ENCODE measurements at regions not wholly inside any gene's neighbourhood (a gene's known extent, or its start where the extent isn't known, plus 50 kb on each side); places are given as distances from the start of the nearest gene placed in this dataset.

GRCh38 chr7:115198143-115198542 lies 276.2 kb downstream of the MDFIC start:
- Histone ChIP-seq H4K20me1 (replicated peaks; ENCODE audit: control insufficient read depth, insufficient read depth, low read length) (no peaks in the 10 kb centered on the region), H3K27ac (ENCODE audit: extremely low read depth, low read depth, low read length) (no peak overlapping the region), H3K9me3 (replicated peaks; ENCODE audit: control insufficient read depth, insufficient read depth, low read depth, low read length) (no peaks in the 10 kb centered on the region), H3K9ac (ENCODE audit: insufficient read depth in 1 of 2, low read depth in 2 of 2, low read length in 2 of 2) (no peak overlapping the region), H3K36me3 (ENCODE audit: control insufficient read depth, insufficient read depth, low read length) (no peaks in the 10 kb centered on the region), H3K4me3 (no peak overlapping the region), H3K27me3 (ENCODE audit: control insufficient read depth in 2 of 2, insufficient read depth in 2 of 2, low read length in 2 of 2) (no peaks in the 10 kb centered on the region), H3K4me2 (ENCODE audit: insufficient read depth, low read length) (no peak overlapping the region), H2AFZ (ENCODE audit: low read depth, low read length) (no peak overlapping the region), H3K9me1 (ENCODE audit: control insufficient read depth, insufficient read depth, low read length) (no peaks in the 10 kb centered on the region), H3K79me2 (ENCODE audit: control insufficient read depth, insufficient read depth, low read length) (no peaks in the 10 kb centered on the region), H3K4me1 (replicated peaks in 1 of 2; ENCODE audit: control insufficient read depth in 2 of 2, insufficient read depth in 2 of 2, low read length in 2 of 2) (no peaks in the 10 kb centered on the region)
- 2% methylated on average over 3 of the region's 3 CpGs for WGBS (ENCODE audit: insufficient coverage, low coverage, missing lambda C conversion rate)
- DNase-seq (ENCODE audit: extremely low read depth in 1 of 4, low spot score in 3 of 4) (no peak), ATAC-seq (no peak), FAIRE-seq (no peak)
- no peak for TF ChIP-seq ZNF780A (CRISPR knock-in tag; IDR thresholded peaks at IDR 0.05)
- TF ChIP-seq PHTF2 (CRISPR knock-in tag; IDR thresholded peaks at IDR 0.05) = no peak
- no peak for TF ChIP-seq NKRF (IDR thresholded peaks at IDR 0.05; ENCODE audit: borderline replicate concordance)
- no peak for TF ChIP-seq CBFA2T3 (IDR thresholded peaks at IDR 0.05)
- TF ChIP-seq NR2C2 (CRISPR knock-in tag; IDR thresholded peaks at IDR 0.05) = no peak
- no peak for TF ChIP-seq NR2C2 (tag; IDR thresholded peaks at IDR 0.05)
- TF ChIP-seq SIN3A (IDR thresholded peaks at IDR 0.05; ENCODE audit: borderline replicate concordance in 2 of 2, control insufficient read depth in 1 of 2, low read depth in 2 of 2, low read length in 2 of 2) = no peak
- no peak for TF ChIP-seq DPF2 (IDR thresholded peaks at IDR 0.05)
- TF ChIP-seq DIDO1 (tag; IDR thresholded peaks at IDR 0.05; ENCODE audit: low read depth) = no peak
- no peak for TF ChIP-seq IRF1 (CRISPR knock-in tag; IDR thresholded peaks at IDR 0.05; ENCODE audit: borderline replicate concordance)
- TF ChIP-seq NBN (IDR thresholded peaks at IDR 0.05; ENCODE audit: low read depth) = no peak
- no peak for TF ChIP-seq KLF13 (tag; IDR thresholded peaks at IDR 0.05; ENCODE audit: borderline replicate concordance, low read depth)
- no peak for TF ChIP-seq ZZZ3 (IDR thresholded peaks at IDR 0.05)
- no peak for TF ChIP-seq SNIP1 (IDR thresholded peaks at IDR 0.05; ENCODE audit: low read depth)
- TF ChIP-seq PTRF (tag; IDR thresholded peaks at IDR 0.05) = no peak
- TF ChIP-seq BHLHE40 (IDR thresholded peaks at IDR 0.05; ENCODE audit: low read length) = no peak
- TF ChIP-seq PYGO2 (tag; IDR thresholded peaks at IDR 0.05) = no peak
- TF ChIP-seq NFATC3 (IDR thresholded peaks at IDR 0.05) = no peak
- no peak for TF ChIP-seq RNF2 (IDR thresholded peaks at IDR 0.05)
- no TSS peak for BruUV-seq (replicated peaks)
- in situ Hi-C loops (cut with MboI) (no loop called here), intact Hi-C loops (cut with micrococcal nuclease) (no loop called here)
- CTCF ChIA-PET (ENCODE audit: low intra/inter-chr PET ratio) = interaction anchor here (0.7 kb wide), 1 partner anchor 37 kb away, joined by 3 read pairs; no protein-coding TSS in a partner anchor
- POLR2A ChIA-PET = no interaction called here
